Panc1 (cell line): ENCODE measurements at regions not wholly inside any gene's neighbourhood (a gene's known extent, or its start where the extent isn't known, plus 50 kb on each side); places are given as distances from the start of the nearest gene placed in this dataset.

ENCODE experiments used
- ATAC-seq: fragments of 200-7000 bp; cut with Tn5 transposase; 2 replicates; pipeline ENCODE4 v1.9.1; 2020; ENCODE audit warnings: mild to moderate bottlenecking, moderate library complexity
- BruUV-seq: library from RNA; stranded (reverse); fragments of 400-500 nt; replicated peaks from 2 replicates; lab custom pipeline; 2021; lab: Mats Ljungman, UMichigan
- CTCF ChIA-PET: fragments of 300-600 bp; sonication (Branson Sonifier 250); formaldehyde crosslinking; loops from one replicate; lab custom pipeline; 2022; ENCODE audit warnings: antibody characterized with exemption; lab: Charles Lee
- POLR2A ChIA-PET: fragments of 300-600 bp; sonication (Branson Sonifier 250); formaldehyde crosslinking; loops from one replicate; lab custom pipeline; 2022; ENCODE audit warnings: antibody characterized with exemption; lab: Charles Lee
- DNase-seq: peaks from one replicate; pipeline ENCODE4 v3.0.0-alpha.2; 2010; ENCODE audit warnings: low read depth, low spot score
- H3K27ac ChIP-seq: 2 replicates; pipeline ENCODE4 v1.5.1; 2011; ENCODE audit warnings: mild to moderate bottlenecking, low read length, inconsistent platforms
- H3K27me3 ChIP-seq: fragments of 200-500 bp; sonication (Bioruptor generic); 2 replicates; pipeline ENCODE4 v1.6.0; 2014; ENCODE audit warnings: low read length, inconsistent platforms; ENCODE audit not compliant: control insufficient read depth, insufficient read depth
- H3K36me3 ChIP-seq: fragments of 200-500 bp; sonication (Bioruptor generic); 2 replicates; pipeline ENCODE4 v1.5.1; 2014; ENCODE audit warnings: inconsistent platforms, mild to moderate bottlenecking, low read length, moderate library complexity; ENCODE audit not compliant: control insufficient read depth, insufficient read depth
- H3K4me1 ChIP-seq: 2 replicates; pipeline ENCODE4 v1.5.1; 2011; ENCODE audit warnings: inconsistent platforms, mild to moderate bottlenecking, low read length, moderate library complexity; ENCODE audit not compliant: control insufficient read depth, insufficient read depth
- H3K4me3 ChIP-seq, 2 experiments: 2 replicates each; pipeline ENCODE4 v1.5.1; 2011 to 2012; ENCODE audit warnings: low read depth in 2 of 2, low read length in 2 of 2, mild to moderate bottlenecking in 2 of 2, inconsistent platforms in 1 of 2, moderate library complexity in 1 of 2
- H3K9me3 ChIP-seq: fragments of 200-500 bp; sonication (Bioruptor generic); 2 replicates; pipeline ENCODE4 v1.5.1; 2014; ENCODE audit warnings: low read depth, mild to moderate bottlenecking, inconsistent platforms, low read length, moderate library complexity; ENCODE audit not compliant: control insufficient read depth, insufficient read depth
- POLR2AphosphoS5 ChIP-seq: IDR thresholded peaks from 2 replicates; pipeline ENCODE4 v1.6.1; 2012; ENCODE audit warnings: mild to moderate bottlenecking, low read depth, low read length, moderate library complexity
- SIN3A ChIP-seq: IDR thresholded peaks from 2 replicates; pipeline ENCODE4 v1.6.1; 2012; ENCODE audit warnings: low read depth, mild to moderate bottlenecking, low read length, moderate library complexity, borderline replicate concordance; ENCODE audit not compliant: insufficient read depth
- TCF7L2 ChIP-seq: IDR thresholded peaks from 2 replicates; pipeline ENCODE4 v1.6.1; 2011; ENCODE audit warnings: mild to moderate bottlenecking, low read depth, low read length, inconsistent platforms
- in situ Hi-C: cut with HindIII; loops from 2 replicates; pipeline ENCODE4 v1.10.0; 2016; ENCODE audit warnings: low sequenced_read_pairs, low pct_unique_long_range_greater_than_20kb
- intact Hi-C: fragments of 100-400 bp; cut with micrococcal nuclease; formaldehyde crosslinking; loops from one replicate; pipeline ENCODE4 v1.10.0; 2022; ENCODE audit not compliant: unreplicated experiment
- TF ChIP-seq, protein P1 (sequence below), 2 experiments: IDR thresholded peaks; 2 replicates each; pipeline ENCODE4 v1.6.1; 2011 to 2012; ENCODE audit warnings: low read depth in 2 of 2, control low read depth in 1 of 2, low read length in 1 of 2, mild to moderate bottlenecking in 1 of 2, moderate library complexity in 1 of 2; ENCODE audit not compliant: insufficient read depth in 1 of 2
- TF ChIP-seq, protein P2 (sequence below): fragments of 450-650 bp; IDR thresholded peaks from 2 replicates; pipeline ENCODE4 v1.5.1; 2017; ENCODE audit warnings: mild to moderate bottlenecking

DNA sequence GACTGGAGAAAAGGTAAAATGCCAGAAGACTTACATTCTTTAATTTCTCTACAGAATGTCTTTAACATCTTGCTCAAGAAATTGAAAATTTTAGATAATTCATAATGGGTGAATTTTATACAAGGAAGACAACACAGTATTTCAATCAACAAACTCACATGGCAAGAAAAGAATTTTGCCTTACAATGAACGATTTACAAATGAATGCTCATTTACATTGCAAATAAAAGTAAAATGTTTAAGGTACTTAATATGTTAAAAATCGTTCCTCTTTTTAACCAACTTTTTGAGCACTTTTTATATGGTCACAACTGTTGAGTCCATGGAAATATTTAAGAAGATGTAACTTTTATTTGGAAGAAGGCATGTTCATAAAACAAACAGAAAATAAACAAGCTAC is 174.8 kb upstream of the UBE2E2 start:
- Histone ChIP-seq H3K4me1 (no peaks in the 10 kb centered on the region), H3K27me3 (no peaks in the 10 kb centered on the region), H3K27ac (no peak overlapping the region), H3K36me3 (no peaks in the 10 kb centered on the region), H3K4me3 (no peak overlapping the region), H3K9me3 (no peaks in the 10 kb centered on the region)
- in situ Hi-C loops: no loop called here
- ATAC-seq (no peak), DNase-seq (no peak)
- ChIA-PET CTCF (no interaction called here), POLR2A (no interaction called here)
- no TSS peak for BruUV-seq
- TF ChIP-seq POLR2AphosphoS5 (no peak), SIN3A (no peak), TCF7L2 (no peak)
- TF ChIP-seq, protein P1, sequence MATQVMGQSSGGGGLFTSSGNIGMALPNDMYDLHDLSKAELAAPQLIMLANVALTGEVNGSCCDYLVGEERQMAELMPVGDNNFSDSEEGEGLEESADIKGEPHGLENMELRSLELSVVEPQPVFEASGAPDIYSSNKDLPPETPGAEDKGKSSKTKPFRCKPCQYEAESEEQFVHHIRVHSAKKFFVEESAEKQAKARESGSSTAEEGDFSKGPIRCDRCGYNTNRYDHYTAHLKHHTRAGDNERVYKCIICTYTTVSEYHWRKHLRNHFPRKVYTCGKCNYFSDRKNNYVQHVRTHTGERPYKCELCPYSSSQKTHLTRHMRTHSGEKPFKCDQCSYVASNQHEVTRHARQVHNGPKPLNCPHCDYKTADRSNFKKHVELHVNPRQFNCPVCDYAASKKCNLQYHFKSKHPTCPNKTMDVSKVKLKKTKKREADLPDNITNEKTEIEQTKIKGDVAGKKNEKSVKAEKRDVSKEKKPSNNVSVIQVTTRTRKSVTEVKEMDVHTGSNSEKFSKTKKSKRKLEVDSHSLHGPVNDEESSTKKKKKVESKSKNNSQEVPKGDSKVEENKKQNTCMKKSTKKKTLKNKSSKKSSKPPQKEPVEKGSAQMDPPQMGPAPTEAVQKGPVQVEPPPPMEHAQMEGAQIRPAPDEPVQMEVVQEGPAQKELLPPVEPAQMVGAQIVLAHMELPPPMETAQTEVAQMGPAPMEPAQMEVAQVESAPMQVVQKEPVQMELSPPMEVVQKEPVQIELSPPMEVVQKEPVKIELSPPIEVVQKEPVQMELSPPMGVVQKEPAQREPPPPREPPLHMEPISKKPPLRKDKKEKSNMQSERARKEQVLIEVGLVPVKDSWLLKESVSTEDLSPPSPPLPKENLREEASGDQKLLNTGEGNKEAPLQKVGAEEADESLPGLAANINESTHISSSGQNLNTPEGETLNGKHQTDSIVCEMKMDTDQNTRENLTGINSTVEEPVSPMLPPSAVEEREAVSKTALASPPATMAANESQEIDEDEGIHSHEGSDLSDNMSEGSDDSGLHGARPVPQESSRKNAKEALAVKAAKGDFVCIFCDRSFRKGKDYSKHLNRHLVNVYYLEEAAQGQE (IDR thresholded peaks at IDR 0.05; ENCODE audit: insufficient read depth in 1 of 2, low read depth in 2 of 2, low read length in 1 of 2): no peak
- TF ChIP-seq, protein P2, sequence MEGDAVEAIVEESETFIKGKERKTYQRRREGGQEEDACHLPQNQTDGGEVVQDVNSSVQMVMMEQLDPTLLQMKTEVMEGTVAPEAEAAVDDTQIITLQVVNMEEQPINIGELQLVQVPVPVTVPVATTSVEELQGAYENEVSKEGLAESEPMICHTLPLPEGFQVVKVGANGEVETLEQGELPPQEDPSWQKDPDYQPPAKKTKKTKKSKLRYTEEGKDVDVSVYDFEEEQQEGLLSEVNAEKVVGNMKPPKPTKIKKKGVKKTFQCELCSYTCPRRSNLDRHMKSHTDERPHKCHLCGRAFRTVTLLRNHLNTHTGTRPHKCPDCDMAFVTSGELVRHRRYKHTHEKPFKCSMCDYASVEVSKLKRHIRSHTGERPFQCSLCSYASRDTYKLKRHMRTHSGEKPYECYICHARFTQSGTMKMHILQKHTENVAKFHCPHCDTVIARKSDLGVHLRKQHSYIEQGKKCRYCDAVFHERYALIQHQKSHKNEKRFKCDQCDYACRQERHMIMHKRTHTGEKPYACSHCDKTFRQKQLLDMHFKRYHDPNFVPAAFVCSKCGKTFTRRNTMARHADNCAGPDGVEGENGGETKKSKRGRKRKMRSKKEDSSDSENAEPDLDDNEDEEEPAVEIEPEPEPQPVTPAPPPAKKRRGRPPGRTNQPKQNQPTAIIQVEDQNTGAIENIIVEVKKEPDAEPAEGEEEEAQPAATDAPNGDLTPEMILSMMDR: no peak
- intact Hi-C loops: no loop called here

DNA sequence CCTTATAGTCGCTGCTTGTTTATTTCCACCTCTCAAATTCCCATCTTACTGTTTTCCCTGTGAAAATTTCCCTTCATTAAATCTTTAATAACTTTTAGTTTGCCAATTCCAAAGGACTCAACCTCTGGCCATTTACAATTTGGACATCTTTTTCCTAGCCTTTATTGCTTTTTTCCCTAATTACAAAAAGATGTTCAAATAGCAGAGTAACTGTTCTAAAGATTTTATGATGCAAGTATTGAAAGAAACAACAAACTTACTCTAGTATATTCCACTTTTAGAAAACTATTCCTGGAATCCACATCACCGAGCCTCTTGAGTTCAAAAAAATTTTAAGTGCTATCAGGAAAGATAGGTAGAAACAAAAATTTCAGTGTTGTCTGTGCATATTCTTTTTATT is 174.1 kb upstream of the UBE2E2 start:
- Histone ChIP-seq H3K36me3 (no peaks in the 10 kb centered on the region), H3K9me3 (no peaks in the 10 kb centered on the region), H3K27me3 (no peaks in the 10 kb centered on the region), H3K4me3 (no peak overlapping the region), H3K27ac (no peak overlapping the region), H3K4me1 (no peaks in the 10 kb centered on the region)
- intact Hi-C loops: no loop called here
- no TSS peak for BruUV-seq
- no peak for TF ChIP-seq POLR2AphosphoS5
- ATAC-seq (no peak), DNase-seq (no peak)
- in situ Hi-C loops: no loop called here
- ChIA-PET POLR2A (no interaction called here), CTCF (no interaction called here)

DNA sequence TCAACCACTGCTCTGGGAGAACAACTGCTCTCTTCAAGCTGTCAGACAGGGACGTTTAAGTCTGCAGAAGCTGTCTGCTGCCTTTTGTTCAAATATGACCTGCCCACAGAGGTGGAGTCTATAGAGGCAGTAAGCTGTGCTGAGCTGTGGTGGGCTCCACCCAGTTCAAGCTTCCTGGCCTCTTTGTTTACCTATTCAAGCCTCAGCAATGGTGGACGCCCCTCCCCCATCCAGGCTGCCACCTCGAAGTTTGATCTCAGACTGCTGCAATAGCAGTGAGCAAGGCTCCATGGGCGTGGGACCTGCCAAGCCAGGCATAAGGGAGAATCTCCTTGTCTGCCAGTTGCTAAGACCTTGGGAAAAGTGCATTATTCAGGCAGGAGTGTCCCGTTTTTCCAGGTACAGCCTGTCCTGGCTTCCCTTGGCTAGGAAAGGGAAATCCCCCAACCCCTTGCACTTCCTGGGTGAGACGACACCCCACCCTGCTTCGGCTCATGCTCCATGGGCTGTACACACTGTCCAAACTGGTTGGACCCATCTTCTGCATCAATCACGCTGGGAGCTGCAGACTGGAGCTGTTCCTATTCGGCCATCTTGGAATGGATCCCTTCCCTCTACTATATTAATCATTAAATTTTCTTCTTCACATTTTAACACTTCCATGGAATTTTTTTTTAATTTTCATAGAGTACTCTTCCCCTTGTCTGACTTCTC is 167.0 kb upstream of the UBE2E2 start:
- no peaks in the 10 kb centered on the region for H3K36me3 ChIP-seq
- TF ChIP-seq, protein P1 (IDR thresholded peaks at IDR 0.05; ENCODE audit: insufficient read depth in 1 of 2, low read depth in 2 of 2, low read length in 1 of 2): no peak
- H3K27me3 ChIP-seq: no peaks in the 10 kb centered on the region
- H3K4me3 ChIP-seq: no peak overlapping the region
- ATAC-seq (no peak), DNase-seq (no peak)
- intact Hi-C loops: no loop called here
- no peak overlapping the region for H3K27ac ChIP-seq
- CTCF ChIA-PET: no interaction called here
- no peaks in the 10 kb centered on the region for H3K9me3 ChIP-seq
- BruUV-seq: no TSS peak
- no peaks in the 10 kb centered on the region for H3K4me1 ChIP-seq
- POLR2A ChIA-PET: no interaction called here
- in situ Hi-C loops: no loop called here
